DND-41 (cell line): ENCODE measurements at regions not wholly inside any gene's neighbourhood (a gene's known extent, or its start where the extent isn't known, plus 50 kb on each side); places are given as distances from the start of the nearest gene placed in this dataset.

ENCODE experiments used
- EZH2 ChIP-seq: IDR thresholded peaks from 3 replicates; pipeline ENCODE4 v1.6.1; 2012; ENCODE audit warnings: borderline replicate concordance, low read depth, mild to moderate bottlenecking, moderate library complexity, low read length, inconsistent platforms; ENCODE audit not compliant: severe bottlenecking
- TF ChIP-seq, protein P1 (sequence below): IDR thresholded peaks from 2 replicates; pipeline ENCODE4 v1.5.1; 2012; ENCODE audit warnings: borderline replicate concordance, low read length, moderate library complexity, mild to moderate bottlenecking; ENCODE audit not compliant: poor library complexity, severe bottlenecking; ENCODE audit errors: extremely low read depth

DNA sequence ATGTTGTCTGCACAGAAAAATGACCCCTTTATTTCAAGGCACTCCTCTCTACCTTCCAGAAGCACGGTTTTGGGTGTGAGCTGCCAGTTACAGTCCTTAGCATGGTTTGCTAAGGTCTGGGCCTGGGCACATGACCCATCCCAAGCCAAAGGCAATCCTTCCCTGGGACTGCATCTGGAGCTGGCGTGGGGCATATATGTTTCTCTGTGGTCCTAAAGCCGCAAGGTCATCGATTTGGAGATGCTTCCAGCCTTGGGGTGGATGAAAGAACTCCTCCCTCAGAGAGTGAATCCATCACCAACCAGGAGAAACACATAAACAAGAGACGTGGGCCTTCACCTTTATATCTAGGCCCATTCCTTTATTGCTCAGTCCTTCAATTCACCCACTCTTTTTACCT lies 50.1 kb upstream of the IGFBP3 start:
- TF ChIP-seq, protein P1, sequence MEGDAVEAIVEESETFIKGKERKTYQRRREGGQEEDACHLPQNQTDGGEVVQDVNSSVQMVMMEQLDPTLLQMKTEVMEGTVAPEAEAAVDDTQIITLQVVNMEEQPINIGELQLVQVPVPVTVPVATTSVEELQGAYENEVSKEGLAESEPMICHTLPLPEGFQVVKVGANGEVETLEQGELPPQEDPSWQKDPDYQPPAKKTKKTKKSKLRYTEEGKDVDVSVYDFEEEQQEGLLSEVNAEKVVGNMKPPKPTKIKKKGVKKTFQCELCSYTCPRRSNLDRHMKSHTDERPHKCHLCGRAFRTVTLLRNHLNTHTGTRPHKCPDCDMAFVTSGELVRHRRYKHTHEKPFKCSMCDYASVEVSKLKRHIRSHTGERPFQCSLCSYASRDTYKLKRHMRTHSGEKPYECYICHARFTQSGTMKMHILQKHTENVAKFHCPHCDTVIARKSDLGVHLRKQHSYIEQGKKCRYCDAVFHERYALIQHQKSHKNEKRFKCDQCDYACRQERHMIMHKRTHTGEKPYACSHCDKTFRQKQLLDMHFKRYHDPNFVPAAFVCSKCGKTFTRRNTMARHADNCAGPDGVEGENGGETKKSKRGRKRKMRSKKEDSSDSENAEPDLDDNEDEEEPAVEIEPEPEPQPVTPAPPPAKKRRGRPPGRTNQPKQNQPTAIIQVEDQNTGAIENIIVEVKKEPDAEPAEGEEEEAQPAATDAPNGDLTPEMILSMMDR: no peak
- TF ChIP-seq EZH2: no peak
